ENCODE measurements at regions not wholly inside any gene's neighbourhood (a gene's known extent, or its start where the extent isn't known, plus 50 kb on each side); places are given as distances from the start of the nearest gene placed in this dataset.

DNA sequence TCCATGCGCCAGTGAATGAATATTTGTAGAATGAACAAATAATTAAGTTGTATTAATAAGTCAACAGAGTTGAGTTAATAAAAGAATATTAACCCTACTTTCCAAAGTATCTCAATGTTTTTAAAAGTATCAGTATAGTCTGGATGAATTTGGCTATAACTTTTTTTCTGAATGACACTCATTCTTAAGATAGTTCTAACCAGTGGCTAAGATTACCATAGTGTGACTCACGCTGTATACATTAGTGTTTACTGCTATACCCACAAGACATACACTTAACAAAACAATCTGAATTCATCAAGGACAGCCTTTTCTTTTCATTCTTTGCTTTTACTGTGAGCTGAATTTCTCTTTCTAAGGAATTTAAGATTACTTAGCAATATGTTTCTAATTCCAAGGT, 77.0 kb upstream of the PDE1A start:
- TF ChIP-seq, protein P1, sequence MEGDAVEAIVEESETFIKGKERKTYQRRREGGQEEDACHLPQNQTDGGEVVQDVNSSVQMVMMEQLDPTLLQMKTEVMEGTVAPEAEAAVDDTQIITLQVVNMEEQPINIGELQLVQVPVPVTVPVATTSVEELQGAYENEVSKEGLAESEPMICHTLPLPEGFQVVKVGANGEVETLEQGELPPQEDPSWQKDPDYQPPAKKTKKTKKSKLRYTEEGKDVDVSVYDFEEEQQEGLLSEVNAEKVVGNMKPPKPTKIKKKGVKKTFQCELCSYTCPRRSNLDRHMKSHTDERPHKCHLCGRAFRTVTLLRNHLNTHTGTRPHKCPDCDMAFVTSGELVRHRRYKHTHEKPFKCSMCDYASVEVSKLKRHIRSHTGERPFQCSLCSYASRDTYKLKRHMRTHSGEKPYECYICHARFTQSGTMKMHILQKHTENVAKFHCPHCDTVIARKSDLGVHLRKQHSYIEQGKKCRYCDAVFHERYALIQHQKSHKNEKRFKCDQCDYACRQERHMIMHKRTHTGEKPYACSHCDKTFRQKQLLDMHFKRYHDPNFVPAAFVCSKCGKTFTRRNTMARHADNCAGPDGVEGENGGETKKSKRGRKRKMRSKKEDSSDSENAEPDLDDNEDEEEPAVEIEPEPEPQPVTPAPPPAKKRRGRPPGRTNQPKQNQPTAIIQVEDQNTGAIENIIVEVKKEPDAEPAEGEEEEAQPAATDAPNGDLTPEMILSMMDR (IDR thresholded peaks at IDR 0.05 in 2 of 3, conservative IDR thresholded peaks at IDR 0.05 in 1 of 3; ENCODE audit: insufficient read depth in 2 of 3, low read depth in 1 of 3, low read length in 3 of 3), result no peak
- TF ChIP-seq POLR2A (conservative IDR thresholded peaks at IDR 0.05) (no peak), POLR2AphosphoS5 (IDR thresholded peaks at IDR 0.05; ENCODE audit: control insufficient read depth, insufficient read depth, low read depth, low read length) (no peak), TCF7L2 (IDR thresholded peaks at IDR 0.05; ENCODE audit: low read depth, low read length) (no peak), HMG20B (CRISPR knock-in tag; IDR thresholded peaks at IDR 0.05) (no peak), FUS (optimal IDR thresholded peaks at IDR 0.05; ENCODE audit: low read depth, low read length) (no peak), ZNF431 (CRISPR knock-in tag; IDR thresholded peaks at IDR 0.05) (no peak), SNIP1 (IDR thresholded peaks at IDR 0.05; ENCODE audit: low read depth) (no peak), SMAD1 (IDR thresholded peaks at IDR 0.05; ENCODE audit: low read depth, low read length, partially characterized antibody) (no peak), SREBF2 (CRISPR knock-in tag; IDR thresholded peaks at IDR 0.05) (no peak), NELFE (IDR thresholded peaks at IDR 0.05; ENCODE audit: insufficient read depth, insufficient read length) (no peak), CEBPB (tag; IDR thresholded peaks at IDR 0.05) (no peak)
- TF ChIP-seq, protein P2, sequence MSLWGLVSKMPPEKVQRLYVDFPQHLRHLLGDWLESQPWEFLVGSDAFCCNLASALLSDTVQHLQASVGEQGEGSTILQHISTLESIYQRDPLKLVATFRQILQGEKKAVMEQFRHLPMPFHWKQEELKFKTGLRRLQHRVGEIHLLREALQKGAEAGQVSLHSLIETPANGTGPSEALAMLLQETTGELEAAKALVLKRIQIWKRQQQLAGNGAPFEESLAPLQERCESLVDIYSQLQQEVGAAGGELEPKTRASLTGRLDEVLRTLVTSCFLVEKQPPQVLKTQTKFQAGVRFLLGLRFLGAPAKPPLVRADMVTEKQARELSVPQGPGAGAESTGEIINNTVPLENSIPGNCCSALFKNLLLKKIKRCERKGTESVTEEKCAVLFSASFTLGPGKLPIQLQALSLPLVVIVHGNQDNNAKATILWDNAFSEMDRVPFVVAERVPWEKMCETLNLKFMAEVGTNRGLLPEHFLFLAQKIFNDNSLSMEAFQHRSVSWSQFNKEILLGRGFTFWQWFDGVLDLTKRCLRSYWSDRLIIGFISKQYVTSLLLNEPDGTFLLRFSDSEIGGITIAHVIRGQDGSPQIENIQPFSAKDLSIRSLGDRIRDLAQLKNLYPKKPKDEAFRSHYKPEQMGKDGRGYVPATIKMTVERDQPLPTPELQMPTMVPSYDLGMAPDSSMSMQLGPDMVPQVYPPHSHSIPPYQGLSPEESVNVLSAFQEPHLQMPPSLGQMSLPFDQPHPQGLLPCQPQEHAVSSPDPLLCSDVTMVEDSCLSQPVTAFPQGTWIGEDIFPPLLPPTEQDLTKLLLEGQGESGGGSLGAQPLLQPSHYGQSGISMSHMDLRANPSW (CRISPR knock-in tag; IDR thresholded peaks at IDR 0.05), result no peak

Measured in K562 (cell line).